OCI-LY1 (cell line): ENCODE measurements at regions not wholly inside any gene's neighbourhood (a gene's known extent, or its start where the extent isn't known, plus 50 kb on each side); places are given as distances from the start of the nearest gene placed in this dataset.

Experiments
- EZH2 ChIP-seq: fragments of 200-600 bp; sonication (generic), shearing (Covaris generic); IDR thresholded peaks from 2 replicates; pipeline ENCODE4 v1.8.0; 2017; ENCODE audit warnings: borderline replicate concordance, mixed run types, mild to moderate bottlenecking, antibody characterized with exemption, low read length, moderate library complexity, mixed read lengths
- TF ChIP-seq, protein P1 (sequence below): fragments of 200-600 bp; sonication (generic), shearing (Covaris generic); IDR thresholded peaks from 2 replicates; pipeline ENCODE4 v1.5.1; 2017; ENCODE audit warnings: mild to moderate bottlenecking, antibody characterized with exemption, low read length, moderate library complexity, mixed read lengths

DNA sequence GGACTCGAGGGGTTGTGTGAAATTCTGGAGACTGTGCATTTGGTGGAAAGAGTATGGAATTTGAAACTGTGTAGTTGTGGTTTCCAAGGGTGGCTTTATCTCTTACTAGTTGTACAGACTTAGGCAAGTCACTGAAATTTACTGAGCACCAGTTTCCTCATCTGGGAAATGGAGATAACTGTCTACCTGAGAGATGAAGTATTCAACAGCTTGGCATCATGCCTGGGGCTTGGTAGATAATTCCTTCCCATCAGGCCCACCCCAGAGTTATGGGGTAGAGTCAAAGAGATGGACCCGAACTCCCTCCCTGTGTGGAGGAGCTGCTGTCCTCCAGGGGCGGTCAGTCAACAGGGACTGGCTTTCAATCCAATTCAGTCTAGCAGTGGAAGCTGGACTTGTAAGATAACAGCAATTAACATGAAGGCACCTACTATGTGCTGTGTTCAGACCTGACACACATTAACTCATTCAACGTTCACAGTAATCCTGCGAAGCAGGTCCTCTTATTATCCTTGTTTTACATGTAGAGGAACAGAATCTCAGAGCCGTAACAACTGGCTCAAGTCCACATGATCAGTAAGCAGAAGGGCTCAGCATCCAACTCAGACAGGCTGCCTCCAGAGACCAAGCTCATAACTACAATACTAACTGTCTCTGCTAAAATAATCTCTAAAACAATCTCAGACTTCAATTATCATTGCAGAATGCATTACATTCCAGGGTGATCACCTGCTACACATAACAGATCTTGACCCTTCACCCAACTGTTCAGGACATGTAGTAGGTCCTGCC lies 432.1 kb downstream of the LPIN1 start:
- TF ChIP-seq EZH2 = no peak
- TF ChIP-seq, protein P1, sequence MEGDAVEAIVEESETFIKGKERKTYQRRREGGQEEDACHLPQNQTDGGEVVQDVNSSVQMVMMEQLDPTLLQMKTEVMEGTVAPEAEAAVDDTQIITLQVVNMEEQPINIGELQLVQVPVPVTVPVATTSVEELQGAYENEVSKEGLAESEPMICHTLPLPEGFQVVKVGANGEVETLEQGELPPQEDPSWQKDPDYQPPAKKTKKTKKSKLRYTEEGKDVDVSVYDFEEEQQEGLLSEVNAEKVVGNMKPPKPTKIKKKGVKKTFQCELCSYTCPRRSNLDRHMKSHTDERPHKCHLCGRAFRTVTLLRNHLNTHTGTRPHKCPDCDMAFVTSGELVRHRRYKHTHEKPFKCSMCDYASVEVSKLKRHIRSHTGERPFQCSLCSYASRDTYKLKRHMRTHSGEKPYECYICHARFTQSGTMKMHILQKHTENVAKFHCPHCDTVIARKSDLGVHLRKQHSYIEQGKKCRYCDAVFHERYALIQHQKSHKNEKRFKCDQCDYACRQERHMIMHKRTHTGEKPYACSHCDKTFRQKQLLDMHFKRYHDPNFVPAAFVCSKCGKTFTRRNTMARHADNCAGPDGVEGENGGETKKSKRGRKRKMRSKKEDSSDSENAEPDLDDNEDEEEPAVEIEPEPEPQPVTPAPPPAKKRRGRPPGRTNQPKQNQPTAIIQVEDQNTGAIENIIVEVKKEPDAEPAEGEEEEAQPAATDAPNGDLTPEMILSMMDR = no peak
